Endothelial cell (in vitro differentiated cells): ENCODE measurements at regions not wholly inside any gene's neighbourhood (a gene's known extent, or its start where the extent isn't known, plus 50 kb on each side); places are given as distances from the start of the nearest gene placed in this dataset.
A peak's percentile ranks its signal among the peaks of the same experiment; 100 is the strongest.
"Not testable (repeated sequence)": the region's sequence is repeated elsewhere in the genome, so short reads cannot be mapped to it uniquely, and the experiment has no call there.

Experiments
- DNase-seq: peaks from one replicate; pipeline ENCODE4 v3.0.0; 2021; ENCODE audit warnings: low spot score
- H3K27ac Mint-ChIP-seq: one replicate; pipeline ENCODE4 v1.8.0; 2021; ENCODE audit warnings: mixed read lengths, inconsistent platforms; ENCODE audit not compliant: unreplicated experiment
- H3K27me3 Mint-ChIP-seq: one replicate; pipeline ENCODE4 v1.8.0; 2021; ENCODE audit warnings: mild to moderate bottlenecking, moderate library complexity, mixed read lengths, inconsistent platforms; ENCODE audit not compliant: unreplicated experiment
- H3K36me3 Mint-ChIP-seq: one replicate; pipeline ENCODE4 v1.8.0; 2021; ENCODE audit warnings: mild to moderate bottlenecking, low read depth, mixed read lengths, inconsistent platforms; ENCODE audit not compliant: unreplicated experiment
- H3K4me1 Mint-ChIP-seq: one replicate; pipeline ENCODE4 v1.8.0; 2021; ENCODE audit warnings: mild to moderate bottlenecking, mixed read lengths, inconsistent platforms; ENCODE audit not compliant: unreplicated experiment
- H3K4me3 Mint-ChIP-seq: one replicate; pipeline ENCODE4 v1.8.0; 2021; ENCODE audit warnings: mild to moderate bottlenecking, mixed read lengths, inconsistent platforms; ENCODE audit not compliant: unreplicated experiment
- H3K9me3 Mint-ChIP-seq: one replicate; pipeline ENCODE4 v1.8.0; 2021; ENCODE audit warnings: mixed read lengths, inconsistent platforms; ENCODE audit not compliant: unreplicated experiment
- CTCF ChIP-seq: fragments of 200-600 bp; sonication (generic); IDR thresholded peaks from one replicate; pipeline ENCODE4 v1.5.0; 2021; ENCODE audit warnings: antibody characterized with exemption; ENCODE audit not compliant: unreplicated experiment

GRCh38 chr14:92248696-92249095 lies 74.3 kb upstream of the SLC24A4 start:
- no peak for TF ChIP-seq CTCF
- Mint-ChIP-seq H3K27me3 (peaks cover 4% of the 10 kb centered on the region), H3K4me3 (no peak overlapping the region), H3K36me3 (peaks cover 9% of the 10 kb centered on the region), H3K9me3 (peaks cover 6% of the 10 kb centered on the region), H3K27ac (no peak overlapping the region), H3K4me1 (no peaks in the 10 kb centered on the region)
- no peak for DNase-seq

- H3K27ac Mint-ChIP-seq, H3K9me3 Mint-ChIP-seq, H3K27me3 Mint-ChIP-seq, H3K4me3 Mint-ChIP-seq, H3K36me3 Mint-ChIP-seq, DNase-seq: not testable (repeated sequence)
- peaks cover 10% of the 10 kb centered on the region for H3K4me1 Mint-ChIP-seq
These were observed 72.6 kb upstream of the SLC24A4 start for GRCh38 chr14:92250366-92250765.

- Mint-ChIP-seq H3K4me3 (no peak overlapping the region), H3K36me3 (no peaks in the 10 kb centered on the region), H3K9me3 (no peaks in the 10 kb centered on the region), H3K27ac (no peak overlapping the region), H3K27me3 (peaks cover 5% of the 10 kb centered on the region), H3K4me1 (peaks cover 13% of the 10 kb centered on the region)
- DNase-seq: no peak
- TF ChIP-seq CTCF: no peak
These were observed 70.6 kb upstream of the SLC24A4 start for GRCh38 chr14:92252323-92252722.

- H3K4me1 Mint-ChIP-seq: peaks cover 13% of the 10 kb centered on the region
- no peak overlapping the region for H3K27ac Mint-ChIP-seq
- peaks cover 5% of the 10 kb centered on the region for H3K27me3 Mint-ChIP-seq
- no peaks in the 10 kb centered on the region for H3K36me3 Mint-ChIP-seq
- TF ChIP-seq CTCF: no peak
- DNase-seq: no peak
- no peak overlapping the region for H3K4me3 Mint-ChIP-seq
- no peaks in the 10 kb centered on the region for H3K9me3 Mint-ChIP-seq
These were observed 69.5 kb upstream of the SLC24A4 start for GRCh38 chr14:92253381-92253894.

GRCh38 chr14:92254786-92255185 lies 68.2 kb upstream of the SLC24A4 start:
- TF ChIP-seq CTCF: no peak
- Mint-ChIP-seq H3K9me3 (no peaks in the 10 kb centered on the region), H3K27me3 (peaks cover 5% of the 10 kb centered on the region), H3K4me1 (peaks cover 13% of the 10 kb centered on the region), H3K27ac (no peak overlapping the region), H3K36me3 (no peaks in the 10 kb centered on the region), H3K4me3 (peak overlapping the region; percentile 60)
- DNase-seq: peak; percentile 61

GRCh38 chr14:92258934-92259333 lies 64.0 kb upstream of the SLC24A4 start:
- peaks cover 20% of the 10 kb centered on the region for H3K4me1 Mint-ChIP-seq

More at GRCh38 chr14:92258934-92259333, 64.0 kb upstream of the SLC24A4 start:
- TF ChIP-seq CTCF: no peak
- Mint-ChIP-seq H3K9me3 (no peaks in the 10 kb centered on the region), H3K36me3 (no peaks in the 10 kb centered on the region), H3K27ac (no peak overlapping the region), H3K27me3 (peaks cover 1% of the 10 kb centered on the region), H3K4me3 (no peak overlapping the region)
- DNase-seq: no peak
